Hematopoietic multipotent progenitor cell (in vitro differentiated cells): ENCODE measurements at regions not wholly inside any gene's neighbourhood (a gene's known extent, or its start where the extent isn't known, plus 50 kb on each side); places are given as distances from the start of the nearest gene placed in this dataset.
A peak's percentile ranks its signal among the peaks of the same experiment; 100 is the strongest.

Source experiments
- DNase-seq, 3 donors: peaks; one replicate each; pipeline ENCODE4 v3.0.0-alpha.2; 2011 to 2015; ENCODE audit warnings: low read depth in 2 of 3, low spot score in 2 of 3

GRCh38 chr20:16124491-16124890 lies 448.8 kb downstream of the KIF16B start:
- DNase-seq: no peak

GRCh38 chr20:16123623-16124022 lies 449.6 kb downstream of the KIF16B start:
- no peak for DNase-seq

- no peak for DNase-seq
Measured at GRCh38 chr20:16119909-16120308, 453.3 kb downstream of the KIF16B start.

GRCh38 chr20:16115911-16116552 lies 457.2 kb downstream of the KIF16B start:
- no peak for DNase-seq

GRCh38 chr20:16113736-16114135 lies 459.5 kb downstream of the KIF16B start:
- DNase-seq: no peak

- no peak for DNase-seq
Measured at GRCh38 chr20:16111852-16112412, 461.3 kb downstream of the KIF16B start.

GRCh38 chr20:16111172-16111832 lies 461.9 kb downstream of the KIF16B start:
- DNase-seq: no peak

- DNase-seq: no peak
Measured at GRCh38 chr20:16107172-16107870, 465.9 kb downstream of the KIF16B start.

GRCh38 chr20:16106191-16106849 lies 466.9 kb downstream of the KIF16B start:
- DNase-seq: no peak

- peak in 2 of 3 donors; percentile 50 to 78 for DNase-seq
Measured at GRCh38 chr20:16104783-16105182, 468.5 kb downstream of the KIF16B start.
